Activated CD4-positive, CD25-positive, alpha-beta regulatory T cell treated with anti-CD3 and anti-CD28 coated beads, Interleukin-2, amount 50 U/mL, for 72 hours (primary cell): ENCODE measurements at regions not wholly inside any gene's neighbourhood (a gene's known extent, or its start where the extent isn't known, plus 50 kb on each side); places are given as distances from the start of the nearest gene placed in this dataset.

ENCODE experiments used
- DNase-seq: peaks from one replicate; pipeline ENCODE4 v3.0.0; 2021

- DNase-seq, result no peak
These were observed 248.1 kb upstream of the CHRNA7 start for GRCh38 chr15:31782016-31782783.

DNA sequence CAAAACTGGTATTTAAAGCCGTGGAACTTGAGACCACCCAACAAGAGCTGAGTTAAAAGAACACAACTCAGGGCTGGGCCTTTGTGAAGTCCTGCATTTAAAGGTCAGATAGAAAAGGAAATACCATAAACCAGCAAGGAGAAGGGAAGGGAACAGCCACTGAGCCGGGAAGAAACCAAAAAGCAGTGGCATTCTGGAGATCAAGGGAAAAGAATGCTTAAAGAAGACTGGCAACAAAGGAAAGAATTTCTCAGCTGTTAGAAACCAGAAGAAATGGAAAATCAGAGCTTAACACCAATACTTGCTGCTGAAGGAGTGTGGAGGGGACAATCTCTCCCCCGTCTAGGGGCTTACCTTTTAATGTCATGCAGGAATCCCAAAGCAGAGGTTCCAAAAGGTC lies 247.4 kb upstream of the CHRNA7 start:
- no peak for DNase-seq

DNA sequence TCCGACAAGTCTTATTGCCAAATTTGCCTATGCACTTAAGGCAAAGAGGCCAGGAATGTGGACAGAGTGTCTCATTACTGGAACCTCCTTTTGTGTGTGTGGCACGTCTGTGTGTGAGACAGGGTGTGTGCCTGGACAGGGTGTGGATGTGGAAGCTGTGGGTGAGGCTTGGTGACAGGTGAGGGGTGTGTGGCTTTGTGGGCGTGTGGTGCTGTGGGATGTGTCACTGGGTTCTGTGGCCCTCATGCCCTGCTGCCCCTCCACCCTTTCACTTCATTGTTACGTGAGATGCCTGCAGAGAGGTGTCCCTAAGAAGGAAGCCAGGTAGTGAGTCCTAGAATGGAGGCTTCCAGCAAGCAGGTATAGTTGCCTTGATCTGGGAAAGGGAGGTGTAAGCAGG lies 244.0 kb upstream of the CHRNA7 start:
- DNase-seq, result no peak

GRCh38 chr15:31788104-31788503 lies 242.2 kb upstream of the CHRNA7 start:
- no peak for DNase-seq

DNA sequence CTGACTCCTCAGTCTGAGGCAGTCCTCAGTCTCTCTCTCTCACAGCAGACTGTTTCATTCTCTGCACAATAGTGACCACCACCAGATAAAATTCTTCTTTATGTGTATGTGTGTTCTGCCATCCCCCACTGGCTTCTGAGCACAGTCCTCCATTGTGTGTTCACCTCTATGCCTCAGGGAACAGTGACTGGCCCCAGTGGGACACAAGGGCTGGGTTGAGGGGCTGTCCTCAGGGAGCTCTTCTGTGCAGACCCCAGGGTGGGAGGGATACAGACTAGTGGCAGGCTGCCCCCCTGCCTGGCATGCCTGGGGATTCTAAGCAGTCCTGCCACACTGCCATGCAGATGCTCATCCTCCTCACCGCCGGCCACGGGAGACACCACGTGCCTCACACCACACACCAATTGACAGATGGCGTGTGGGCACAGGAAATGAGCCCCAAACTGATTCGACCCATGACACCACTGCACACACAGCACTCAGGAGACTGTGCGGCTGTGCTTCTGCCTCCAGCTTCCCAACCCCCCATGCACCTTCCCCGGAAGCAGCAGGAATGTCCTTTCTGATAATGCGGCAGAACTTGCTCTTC lies 237.6 kb upstream of the CHRNA7 start:
- DNase-seq, result no peak

- DNase-seq, result no peak
These were observed 231.0 kb upstream of the CHRNA7 start for GRCh38 chr15:31799319-31799714.

DNA sequence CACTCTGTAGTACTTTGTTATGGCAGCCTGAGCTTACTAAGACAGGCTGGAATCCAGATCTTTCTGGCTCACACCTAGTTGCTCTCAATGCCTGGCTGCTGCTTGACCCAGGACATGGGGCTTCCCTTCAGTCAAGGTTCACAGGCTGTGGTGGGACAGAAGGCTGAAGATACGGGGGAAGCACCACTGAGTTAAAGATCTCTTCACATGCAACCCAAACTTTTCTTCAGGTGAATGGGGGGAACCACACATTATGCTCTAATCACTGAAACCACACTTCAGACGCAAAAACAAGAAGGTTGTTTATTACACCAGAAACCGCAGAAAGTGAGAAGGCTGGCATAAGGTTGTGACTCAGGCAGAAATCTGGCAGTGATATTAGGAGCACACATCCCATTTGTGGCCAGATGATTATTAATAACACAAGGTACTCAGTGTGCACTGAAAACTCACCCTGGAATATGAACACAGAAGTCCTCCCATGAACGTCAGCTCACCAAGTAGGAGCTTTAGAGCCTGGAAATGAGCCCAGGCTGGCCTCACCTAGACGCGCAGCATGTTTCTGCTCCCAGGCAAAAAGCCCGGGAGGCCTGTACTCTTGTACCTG lies 230.5 kb upstream of the CHRNA7 start:
- no peak for DNase-seq

GRCh38 chr15:31801152-31801551 lies 229.2 kb upstream of the CHRNA7 start:
- DNase-seq, result no peak

GRCh38 chr15:31802761-31803160 lies 227.6 kb upstream of the CHRNA7 start:
- DNase-seq, result no peak

DNA sequence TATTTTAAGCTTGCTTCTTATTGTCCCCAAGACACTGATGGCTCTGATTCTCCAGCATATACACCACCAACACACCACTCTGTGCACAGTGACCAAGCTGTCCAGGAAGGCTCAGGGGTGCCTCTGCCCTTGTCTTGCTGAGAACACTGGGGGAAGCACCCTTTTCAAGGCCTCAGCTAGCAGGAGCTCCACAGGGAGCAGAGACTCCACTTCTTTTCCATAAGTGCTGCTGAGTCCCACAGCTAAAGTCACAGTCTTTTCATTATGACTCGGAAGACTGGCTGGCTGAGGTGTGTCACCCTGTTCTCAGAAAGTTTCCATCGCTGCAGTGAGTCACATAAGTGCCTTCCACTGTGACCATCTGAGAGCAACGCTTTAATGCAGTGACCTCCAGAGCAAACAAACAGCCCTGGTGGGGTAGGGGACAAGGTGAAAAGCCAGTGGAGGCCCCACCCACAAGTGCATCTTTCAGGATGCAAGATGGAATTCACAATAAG lies 226.9 kb upstream of the CHRNA7 start:
- DNase-seq, result no peak

DNA sequence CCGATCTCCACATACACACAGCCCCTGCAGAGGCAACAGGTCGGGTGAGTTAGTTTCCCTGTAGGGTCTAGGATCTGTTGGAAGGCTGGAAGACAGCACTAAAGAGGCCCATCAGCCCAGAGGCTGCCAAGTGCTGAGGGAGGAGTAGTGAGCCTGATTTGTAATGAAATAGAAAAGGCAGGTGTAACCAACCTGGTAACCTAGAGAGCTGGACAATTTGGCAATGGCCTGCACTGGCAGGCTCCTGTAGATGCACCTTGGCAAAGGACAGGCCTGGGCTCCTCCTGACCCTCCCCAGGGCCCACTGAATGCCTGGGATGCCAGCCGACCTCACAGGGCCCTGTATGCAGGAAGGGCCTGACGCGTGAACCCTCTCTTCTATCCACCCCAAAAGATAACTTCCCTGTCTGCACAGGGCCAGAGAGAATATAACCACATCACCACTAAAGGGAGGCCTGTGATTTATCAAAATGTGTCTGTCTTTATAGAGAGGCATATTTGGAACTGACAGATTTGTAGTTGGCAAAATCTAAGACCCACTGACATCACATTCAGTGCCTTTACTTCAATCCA lies 225.1 kb upstream of the CHRNA7 start:
- DNase-seq, result no peak

- no peak for DNase-seq
These were observed 224.2 kb upstream of the CHRNA7 start for GRCh38 chr15:31806106-31806505.

DNA sequence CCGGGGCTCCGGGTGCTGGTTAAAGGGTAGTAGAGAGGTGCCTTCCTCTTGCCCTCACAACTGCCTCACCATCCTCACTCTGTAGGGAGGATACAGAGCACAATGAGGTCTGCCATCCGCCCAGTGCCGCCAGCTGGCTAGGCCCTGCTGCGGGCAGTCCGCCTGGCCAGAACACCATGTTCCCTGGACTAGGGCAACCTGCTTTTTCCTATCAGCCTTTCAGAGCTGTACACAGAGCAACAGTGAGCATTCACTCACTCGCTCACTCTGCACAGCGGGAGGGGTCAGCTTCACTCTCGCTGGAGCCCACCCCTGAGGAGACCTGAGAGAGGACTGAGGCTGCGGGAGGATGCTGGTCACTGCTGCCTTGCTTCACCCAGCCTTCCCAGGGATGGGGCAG lies 218.7 kb upstream of the CHRNA7 start:
- no peak for DNase-seq

DNA sequence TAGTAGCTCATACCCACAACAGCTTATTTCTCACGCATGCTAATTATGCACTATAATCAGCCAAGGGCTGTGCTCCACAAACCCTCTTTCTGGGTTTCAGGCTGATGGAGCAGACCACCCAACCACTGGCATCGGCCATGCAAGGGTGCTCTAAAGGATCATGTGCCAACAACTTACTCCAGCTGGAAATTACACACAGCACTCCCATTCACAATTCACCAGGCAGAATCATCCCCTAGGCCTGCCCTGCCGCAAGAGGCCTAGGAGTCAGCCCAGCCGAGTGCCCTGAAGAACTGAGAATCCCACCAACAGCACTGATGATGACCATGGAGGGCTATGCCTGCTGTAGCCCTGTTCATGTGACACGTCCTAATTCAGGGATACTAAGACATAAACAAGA lies 216.2 kb upstream of the CHRNA7 start:
- DNase-seq, result no peak

GRCh38 chr15:31815411-31816155 lies 214.7 kb upstream of the CHRNA7 start:
- DNase-seq, result no peak

GRCh38 chr15:31822463-31822862 lies 207.9 kb upstream of the CHRNA7 start:
- DNase-seq, result no peak

GRCh38 chr15:31824024-31824423 lies 206.3 kb upstream of the CHRNA7 start:
- no peak for DNase-seq

DNA sequence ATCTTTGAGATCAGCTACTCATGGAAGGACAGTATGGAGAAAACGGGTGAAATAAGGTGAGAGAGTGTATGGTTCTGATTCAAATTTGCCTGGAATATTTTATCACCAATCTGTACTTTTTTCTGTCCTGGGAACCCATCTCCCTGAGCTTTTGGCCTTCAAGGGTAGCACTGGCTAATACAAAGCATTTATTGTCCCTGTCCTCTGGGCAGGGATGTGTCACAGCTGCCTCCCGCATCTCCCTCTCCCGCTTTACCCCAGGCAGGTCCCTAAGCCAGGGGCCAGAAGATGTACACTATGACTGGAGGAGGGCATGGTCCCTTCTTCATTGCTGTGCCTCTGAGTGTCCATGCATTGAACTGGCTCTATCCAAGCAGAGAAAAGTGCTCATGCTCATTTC lies 201.7 kb upstream of the CHRNA7 start:
- no peak for DNase-seq

GRCh38 chr15:31830591-31830990 lies 199.7 kb upstream of the CHRNA7 start:
- no peak for DNase-seq

DNA sequence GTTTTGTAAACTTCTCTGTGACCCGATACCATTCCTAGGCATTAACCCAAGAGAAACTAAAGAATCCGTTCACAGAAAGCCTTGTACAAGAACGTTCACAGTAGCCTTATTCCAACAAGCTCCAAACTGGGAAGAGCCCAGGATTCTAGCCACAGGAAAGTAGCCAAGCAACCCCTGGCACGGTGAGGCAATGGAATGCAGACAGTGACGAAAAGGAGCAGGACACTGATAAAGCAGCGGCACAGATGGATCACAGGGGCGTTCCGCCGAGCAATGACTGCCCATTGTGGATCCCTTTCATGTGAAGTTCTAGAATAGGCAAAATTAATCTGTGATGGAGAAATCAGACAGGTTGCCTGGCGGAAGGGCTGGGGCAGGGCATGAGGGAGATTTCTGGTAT lies 198.7 kb upstream of the CHRNA7 start:
- no peak for DNase-seq

DNA sequence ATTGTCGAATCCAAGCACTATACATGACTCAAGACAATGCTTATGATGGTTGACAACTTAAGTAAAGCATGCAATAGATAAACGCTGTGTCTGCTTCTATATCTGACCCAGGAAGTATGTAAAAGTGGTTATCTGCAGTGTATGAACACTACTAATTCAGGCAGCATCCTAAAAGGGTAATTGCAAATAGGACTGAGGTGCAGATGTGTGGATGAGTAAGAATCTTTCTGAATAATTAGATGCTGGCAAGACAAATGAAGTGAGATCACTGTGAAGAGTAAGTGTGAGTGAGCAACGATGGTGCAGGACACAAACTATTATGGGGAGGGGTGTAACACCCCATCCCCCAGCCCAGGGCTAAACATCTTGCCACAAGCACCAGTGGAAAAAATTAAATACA lies 195.7 kb upstream of the CHRNA7 start:
- no peak for DNase-seq

- no peak for DNase-seq
These were observed 190.9 kb upstream of the CHRNA7 start for GRCh38 chr15:31839388-31839787.

DNA sequence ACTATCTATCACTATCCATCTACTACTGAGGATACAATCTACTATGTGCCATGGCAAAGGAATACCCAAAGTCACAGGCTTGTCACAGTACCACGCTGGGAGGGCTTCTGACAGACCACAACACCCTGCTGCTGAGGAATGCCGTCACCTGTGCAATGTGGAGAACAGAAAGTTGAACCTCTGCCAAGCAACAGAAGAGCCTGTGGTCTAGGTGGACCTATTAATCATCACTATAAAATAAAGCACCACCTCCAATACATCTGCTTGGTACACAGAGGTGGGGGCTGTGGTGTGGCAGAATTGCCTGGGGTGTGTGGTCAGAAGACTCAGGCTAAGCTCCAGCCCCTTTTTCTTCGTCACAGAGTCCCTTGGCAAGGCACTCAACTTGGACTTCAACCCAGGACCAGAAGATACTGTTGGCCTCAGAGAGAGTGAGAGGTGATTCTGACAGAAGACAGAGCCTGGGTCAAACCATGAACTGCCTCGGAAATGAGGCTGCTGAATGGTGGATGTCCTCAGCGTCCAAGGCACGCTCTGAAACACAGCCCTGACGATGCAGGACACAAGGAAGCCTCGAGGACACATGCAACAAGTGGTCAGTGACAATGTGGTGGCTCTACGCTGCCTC lies 189.4 kb upstream of the CHRNA7 start:
- DNase-seq, result no peak
